ENCODE measurements at regions not wholly inside any gene's neighbourhood (a gene's known extent, or its start where the extent isn't known, plus 50 kb on each side); places are given as distances from the start of the nearest gene placed in this dataset.

DNA sequence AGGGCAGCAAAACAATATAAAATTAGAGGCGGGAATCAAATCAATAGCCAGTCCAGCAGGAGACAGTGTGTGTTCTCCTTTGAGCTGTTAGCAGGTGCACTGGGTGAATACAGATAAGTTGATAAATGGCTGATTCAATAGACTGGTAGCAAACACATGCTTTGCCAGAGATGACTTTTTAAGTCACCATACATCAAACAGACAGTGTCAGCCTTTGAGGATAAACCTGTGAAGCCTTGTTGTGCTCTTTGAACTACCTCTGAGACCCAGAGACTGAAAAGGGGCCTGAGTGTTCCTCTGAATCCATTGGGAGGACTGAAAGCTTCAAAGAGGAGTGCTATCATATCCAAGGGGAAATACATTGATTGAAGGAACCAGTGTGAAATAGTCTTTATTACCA is 301.9 kb downstream of the RASEF start:
- Histone ChIP-seq H4K91ac (ENCODE audit: low read depth, low read length, poor library complexity) (no peak overlapping the region), H3K18ac (ENCODE audit: low read length) (no peak overlapping the region), H3K4me2 (ENCODE audit: insufficient read depth, low read length, poor library complexity, severe bottlenecking) (no peak overlapping the region), H3K79me1 (ENCODE audit: low read depth, low read length) (no peaks in the 10 kb centered on the region), H3K9me3 (replicated peaks in 1 of 2; ENCODE audit: control insufficient read depth in 2 of 2, insufficient read depth in 1 of 2, low read depth in 1 of 2, low read length in 2 of 2) (no peaks in the 10 kb centered on the region), H3K9ac (ENCODE audit: low read depth, low read length, poor library complexity) (no peak overlapping the region), H2BK15ac (ENCODE audit: low read length) (no peak overlapping the region), H2BK120ac (ENCODE audit: low read depth, low read length) (no peak overlapping the region), H2BK12ac (ENCODE audit: low read length) (no peak overlapping the region), H2AFZ (ENCODE audit: low read length) (no peak overlapping the region), H4K8ac (ENCODE audit: low read depth, low read length) (no peak overlapping the region), H2BK5ac (ENCODE audit: low read length) (no peak overlapping the region), H3K27me3 (ENCODE audit: control insufficient read depth in 3 of 3, insufficient read depth in 3 of 3, low read depth in 1 of 3, low read length in 3 of 3) (no peaks in the 10 kb centered on the region), H3K36me3 (replicated peaks in 1 of 2; ENCODE audit: control insufficient read depth in 2 of 2, insufficient read depth in 2 of 2, low read length in 2 of 2) (no peaks in the 10 kb centered on the region), H3K23ac (ENCODE audit: low read depth, low read length, poor library complexity) (no peak overlapping the region), H3K4me1 (ENCODE audit: control insufficient read depth in 2 of 2, insufficient read depth in 1 of 2, low read depth in 1 of 2, low read length in 2 of 2) (peaks cover 0 to 7% of the 10 kb centered on the region in 2 donors), H3K14ac (ENCODE audit: low read length) (no peak overlapping the region), H2AK5ac (ENCODE audit: low read depth, low read length) (no peak overlapping the region), H3K27ac (replicated peaks; ENCODE audit: low read length) (no peak overlapping the region), H3K4me3 (ENCODE audit: low read length in 2 of 2) (no peak overlapping the region), H3K4ac (ENCODE audit: low read length) (no peak overlapping the region)
- DNase-seq (ENCODE audit: low spot score): no peak
- no CpG with 5 or more reads among the region's 1 CpG for WGBS, 2 donors (ENCODE audit: extremely low coverage in 2 of 2, insufficient read length in 2 of 2, insufficient replicate concordance in 1 of 2)

DNA sequence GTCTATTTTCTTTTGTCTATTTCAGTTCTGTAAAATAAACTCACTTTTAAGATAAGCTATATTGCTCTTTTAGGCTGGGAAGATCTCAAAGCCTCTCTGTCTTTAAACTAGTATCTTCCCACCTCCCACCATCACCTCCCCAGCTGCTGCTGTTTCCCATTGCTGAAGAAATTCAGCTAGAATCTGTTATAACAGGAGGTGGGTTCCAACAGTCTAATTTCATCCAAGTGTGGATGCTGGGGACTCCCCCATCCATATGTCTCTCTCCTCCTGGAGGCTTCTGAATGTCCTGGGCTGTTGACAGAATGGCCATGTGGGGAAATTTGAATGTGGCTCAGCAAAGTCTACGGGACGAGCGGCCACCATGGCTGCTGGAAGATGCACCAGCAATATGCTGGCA is 301.0 kb downstream of the RASEF start:
- no peaks in the 10 kb centered on the region for H3K9me3 ChIP-seq (replicated peaks in 1 of 2; ENCODE audit: control insufficient read depth in 2 of 2, insufficient read depth in 1 of 2, low read depth in 1 of 2, low read length in 2 of 2)
- H2BK5ac ChIP-seq (ENCODE audit: low read length): no peak overlapping the region
- no peaks in the 10 kb centered on the region for H3K79me1 ChIP-seq (ENCODE audit: low read depth, low read length)
- no CpG with 5 or more reads among the region's 3 CpGs for WGBS, 2 donors (ENCODE audit: extremely low coverage in 2 of 2, insufficient read length in 2 of 2, insufficient replicate concordance in 1 of 2)
- DNase-seq (ENCODE audit: low spot score): no peak
- H3K4me3 ChIP-seq (ENCODE audit: low read length in 2 of 2): no peak overlapping the region
- H2AFZ ChIP-seq (ENCODE audit: low read length): no peak overlapping the region
- H3K14ac ChIP-seq (ENCODE audit: low read length): no peak overlapping the region
- no peaks in the 10 kb centered on the region for H3K36me3 ChIP-seq (replicated peaks in 1 of 2; ENCODE audit: control insufficient read depth in 2 of 2, insufficient read depth in 2 of 2, low read length in 2 of 2)
- no peak overlapping the region for H3K23ac ChIP-seq (ENCODE audit: low read depth, low read length, poor library complexity)
- peak overlapping the region; percentile 55 for H3K18ac ChIP-seq (ENCODE audit: low read length)
- H3K4me2 ChIP-seq (ENCODE audit: insufficient read depth, low read length, poor library complexity, severe bottlenecking): no peak overlapping the region
- H2AK5ac ChIP-seq (ENCODE audit: low read depth, low read length): no peak overlapping the region
- no peak overlapping the region for H3K9ac ChIP-seq (ENCODE audit: low read depth, low read length, poor library complexity)
- no peak overlapping the region for H3K4ac ChIP-seq (ENCODE audit: low read length)
- no peak overlapping the region for H3K27ac ChIP-seq (replicated peaks; ENCODE audit: low read length)
- H2BK120ac ChIP-seq (ENCODE audit: low read depth, low read length): no peak overlapping the region
- H4K91ac ChIP-seq (ENCODE audit: low read depth, low read length, poor library complexity): no peak overlapping the region
- no peak overlapping the region for H2BK15ac ChIP-seq (ENCODE audit: low read length)
- H2BK12ac ChIP-seq (ENCODE audit: low read length): no peak overlapping the region
- H4K8ac ChIP-seq (ENCODE audit: low read depth, low read length): no peak overlapping the region
- H3K4me1 ChIP-seq (ENCODE audit: control insufficient read depth in 2 of 2, insufficient read depth in 1 of 2, low read depth in 1 of 2, low read length in 2 of 2): peaks cover 0 to 7% of the 10 kb centered on the region in 2 donors
- no peaks in the 10 kb centered on the region for H3K27me3 ChIP-seq (ENCODE audit: control insufficient read depth in 3 of 3, insufficient read depth in 3 of 3, low read depth in 1 of 3, low read length in 3 of 3)

DNA sequence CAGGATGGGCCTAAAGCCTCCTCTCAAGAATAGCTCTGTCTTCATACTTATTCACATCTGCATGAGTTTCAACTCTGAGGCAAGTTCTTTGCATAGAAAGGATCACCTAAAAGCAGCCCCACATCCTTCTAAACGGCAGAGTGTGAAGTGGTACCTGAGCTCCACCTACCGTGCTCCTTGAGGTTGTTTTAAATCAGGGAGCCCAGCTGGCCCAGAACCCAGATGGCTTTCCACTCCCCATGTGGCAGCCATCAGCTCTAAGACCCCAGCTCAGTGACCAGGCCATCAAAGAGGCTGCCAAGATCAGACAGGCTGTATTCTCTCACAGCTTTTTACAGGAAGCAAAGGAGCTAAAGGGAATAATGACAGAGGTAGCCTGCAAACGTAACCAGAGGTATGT is 299.3 kb downstream of the RASEF start:
- Histone ChIP-seq H4K91ac (ENCODE audit: low read depth, low read length, poor library complexity) (no peak overlapping the region), H3K4me2 (ENCODE audit: insufficient read depth, low read length, poor library complexity, severe bottlenecking) (no peak overlapping the region), H3K4ac (ENCODE audit: low read length) (no peak overlapping the region), H3K14ac (ENCODE audit: low read length) (no peak overlapping the region), H3K9ac (ENCODE audit: low read depth, low read length, poor library complexity) (no peak overlapping the region), H3K4me1 (ENCODE audit: control insufficient read depth in 2 of 2, insufficient read depth in 1 of 2, low read depth in 1 of 2, low read length in 2 of 2) (peaks cover 0 to 7% of the 10 kb centered on the region in 2 donors), H3K27ac (replicated peaks; ENCODE audit: low read length) (no peak overlapping the region), H3K36me3 (replicated peaks in 1 of 2; ENCODE audit: control insufficient read depth in 2 of 2, insufficient read depth in 2 of 2, low read length in 2 of 2) (no peaks in the 10 kb centered on the region), H2BK12ac (ENCODE audit: low read length) (no peak overlapping the region), H3K9me3 (replicated peaks in 1 of 2; ENCODE audit: control insufficient read depth in 2 of 2, insufficient read depth in 1 of 2, low read depth in 1 of 2, low read length in 2 of 2) (no peaks in the 10 kb centered on the region), H3K18ac (ENCODE audit: low read length) (no peak overlapping the region), H3K4me3 (ENCODE audit: low read length in 2 of 2) (no peak overlapping the region), H2BK15ac (ENCODE audit: low read length) (no peak overlapping the region), H3K27me3 (ENCODE audit: control insufficient read depth in 3 of 3, insufficient read depth in 3 of 3, low read depth in 1 of 3, low read length in 3 of 3) (no peaks in the 10 kb centered on the region), H2AK5ac (ENCODE audit: low read depth, low read length) (no peak overlapping the region), H4K8ac (ENCODE audit: low read depth, low read length) (no peak overlapping the region), H2BK120ac (ENCODE audit: low read depth, low read length) (no peak overlapping the region), H2BK5ac (ENCODE audit: low read length) (no peak overlapping the region), H2AFZ (ENCODE audit: low read length) (no peak overlapping the region), H3K79me1 (ENCODE audit: low read depth, low read length) (no peaks in the 10 kb centered on the region), H3K23ac (ENCODE audit: low read depth, low read length, poor library complexity) (no peak overlapping the region)
- no CpG with 5 or more reads among the region's 3 CpGs for WGBS, 2 donors (ENCODE audit: extremely low coverage in 2 of 2, insufficient read length in 2 of 2, insufficient replicate concordance in 1 of 2)
- no peak for DNase-seq (ENCODE audit: low spot score)

DNA sequence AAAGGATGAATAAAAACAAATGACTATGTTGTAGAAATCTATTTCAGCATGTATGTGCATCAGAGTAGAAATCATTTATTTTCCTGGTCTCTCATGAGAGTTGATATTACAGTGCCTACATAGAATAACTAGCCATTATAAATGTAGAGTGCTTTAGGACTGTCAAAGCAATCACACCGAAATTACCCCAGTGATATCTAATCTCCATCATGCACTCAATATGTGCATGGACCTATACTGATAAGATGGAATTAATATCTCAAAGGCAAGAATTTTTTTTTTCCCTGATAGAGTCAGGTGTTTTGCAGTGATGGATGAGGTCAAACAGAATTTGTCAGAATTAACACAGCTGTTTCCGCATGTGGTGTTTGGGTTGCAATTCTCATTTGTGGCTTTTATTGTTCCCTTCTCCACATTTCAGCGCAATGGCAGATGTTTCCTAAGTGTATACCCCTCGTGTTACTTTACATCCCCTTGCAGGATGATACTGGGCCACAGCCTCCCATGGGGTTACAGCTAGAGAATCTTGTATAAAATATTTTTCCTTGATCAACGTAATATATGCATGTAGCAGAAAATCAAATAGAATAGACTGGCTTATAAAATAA is 298.8 kb downstream of the RASEF start:
- H3K4me2 ChIP-seq (ENCODE audit: insufficient read depth, low read length, poor library complexity, severe bottlenecking): no peak overlapping the region
- H2BK5ac ChIP-seq (ENCODE audit: low read length): no peak overlapping the region
- H3K27me3 ChIP-seq (ENCODE audit: control insufficient read depth in 3 of 3, insufficient read depth in 3 of 3, low read depth in 1 of 3, low read length in 3 of 3): no peaks in the 10 kb centered on the region
- H2BK15ac ChIP-seq (ENCODE audit: low read length): no peak overlapping the region
- H4K8ac ChIP-seq (ENCODE audit: low read depth, low read length): no peak overlapping the region
- H3K9ac ChIP-seq (ENCODE audit: low read depth, low read length, poor library complexity): no peak overlapping the region
- no peak overlapping the region for H4K91ac ChIP-seq (ENCODE audit: low read depth, low read length, poor library complexity)
- H3K9me3 ChIP-seq (replicated peaks in 1 of 2; ENCODE audit: control insufficient read depth in 2 of 2, insufficient read depth in 1 of 2, low read depth in 1 of 2, low read length in 2 of 2): no peaks in the 10 kb centered on the region
- H2BK12ac ChIP-seq (ENCODE audit: low read length): no peak overlapping the region
- no CpG with 5 or more reads among the region's 5 CpGs for WGBS, 2 donors (ENCODE audit: extremely low coverage in 2 of 2, insufficient read length in 2 of 2, insufficient replicate concordance in 1 of 2)
- no peak for DNase-seq (ENCODE audit: low spot score)
- H3K18ac ChIP-seq (ENCODE audit: low read length): no peak overlapping the region
- H3K14ac ChIP-seq (ENCODE audit: low read length): no peak overlapping the region
- no peak overlapping the region for H2BK120ac ChIP-seq (ENCODE audit: low read depth, low read length)
- H3K4ac ChIP-seq (ENCODE audit: low read length): no peak overlapping the region
- H3K79me1 ChIP-seq (ENCODE audit: low read depth, low read length): no peaks in the 10 kb centered on the region
- no peak overlapping the region for H3K4me3 ChIP-seq (ENCODE audit: low read length in 2 of 2)
- no peak overlapping the region for H3K27ac ChIP-seq (replicated peaks; ENCODE audit: low read length)
- no peak overlapping the region for H2AFZ ChIP-seq (ENCODE audit: low read length)
- H2AK5ac ChIP-seq (ENCODE audit: low read depth, low read length): no peak overlapping the region
- no peak overlapping the region for H3K23ac ChIP-seq (ENCODE audit: low read depth, low read length, poor library complexity)
- H3K4me1 ChIP-seq (ENCODE audit: control insufficient read depth in 2 of 2, insufficient read depth in 1 of 2, low read depth in 1 of 2, low read length in 2 of 2): peaks cover 0 to 7% of the 10 kb centered on the region in 2 donors
- no peaks in the 10 kb centered on the region for H3K36me3 ChIP-seq (replicated peaks in 1 of 2; ENCODE audit: control insufficient read depth in 2 of 2, insufficient read depth in 2 of 2, low read length in 2 of 2)
